OCI-LY1 (cell line): ENCODE measurements at regions not wholly inside any gene's neighbourhood (a gene's known extent, or its start where the extent isn't known, plus 50 kb on each side); places are given as distances from the start of the nearest gene placed in this dataset.

Experiments used
- EZH2 ChIP-seq: fragments of 200-600 bp; sonication (generic), shearing (Covaris generic); IDR thresholded peaks from 2 replicates; pipeline ENCODE4 v1.8.0; 2017; ENCODE audit warnings: borderline replicate concordance, mixed run types, mild to moderate bottlenecking, antibody characterized with exemption, low read length, moderate library complexity, mixed read lengths
- TF ChIP-seq, protein P1 (sequence below): fragments of 200-600 bp; sonication (generic), shearing (Covaris generic); IDR thresholded peaks from 2 replicates; pipeline ENCODE4 v1.5.1; 2017; ENCODE audit warnings: mild to moderate bottlenecking, antibody characterized with exemption, low read length, moderate library complexity, mixed read lengths

DNA sequence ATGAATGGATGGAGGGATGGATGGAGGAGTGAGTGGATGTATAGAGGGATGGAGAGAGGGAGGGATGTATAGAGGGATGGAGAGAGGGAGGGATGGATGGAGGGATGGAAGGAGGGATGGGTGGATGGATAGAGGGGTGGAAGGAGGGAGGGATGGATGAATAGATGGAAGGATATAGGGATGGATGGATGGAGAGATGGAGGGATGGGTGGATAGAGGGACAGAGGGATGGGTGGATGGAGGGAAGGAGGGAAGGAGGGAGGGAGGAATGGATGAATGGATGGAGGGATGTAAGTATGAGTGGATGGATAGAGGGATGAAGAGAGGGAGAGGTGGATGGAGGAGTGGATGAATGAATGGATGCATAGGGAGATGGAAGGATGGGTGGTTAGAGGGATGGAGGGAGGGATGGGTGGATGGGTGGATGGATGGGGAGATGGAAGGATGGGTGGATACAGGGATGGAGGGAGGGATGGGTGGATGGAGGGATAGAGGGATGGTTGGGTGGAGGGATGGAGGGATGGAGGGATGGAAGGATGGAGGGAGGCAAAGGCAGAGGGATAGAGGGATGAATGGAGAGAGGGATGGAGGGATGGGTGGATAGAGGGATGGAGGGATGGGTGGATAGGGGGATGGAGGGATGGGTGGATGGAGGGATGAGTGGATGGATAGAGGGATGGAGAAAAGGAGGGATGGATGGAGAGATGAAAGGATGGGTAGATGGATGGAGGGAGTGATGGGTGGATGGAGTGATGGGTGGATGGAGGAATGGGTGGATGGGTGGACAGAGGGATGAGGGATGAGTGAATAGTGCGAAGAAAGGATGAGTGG is 313.8 kb downstream of the UACA start:
- TF ChIP-seq, protein P1, sequence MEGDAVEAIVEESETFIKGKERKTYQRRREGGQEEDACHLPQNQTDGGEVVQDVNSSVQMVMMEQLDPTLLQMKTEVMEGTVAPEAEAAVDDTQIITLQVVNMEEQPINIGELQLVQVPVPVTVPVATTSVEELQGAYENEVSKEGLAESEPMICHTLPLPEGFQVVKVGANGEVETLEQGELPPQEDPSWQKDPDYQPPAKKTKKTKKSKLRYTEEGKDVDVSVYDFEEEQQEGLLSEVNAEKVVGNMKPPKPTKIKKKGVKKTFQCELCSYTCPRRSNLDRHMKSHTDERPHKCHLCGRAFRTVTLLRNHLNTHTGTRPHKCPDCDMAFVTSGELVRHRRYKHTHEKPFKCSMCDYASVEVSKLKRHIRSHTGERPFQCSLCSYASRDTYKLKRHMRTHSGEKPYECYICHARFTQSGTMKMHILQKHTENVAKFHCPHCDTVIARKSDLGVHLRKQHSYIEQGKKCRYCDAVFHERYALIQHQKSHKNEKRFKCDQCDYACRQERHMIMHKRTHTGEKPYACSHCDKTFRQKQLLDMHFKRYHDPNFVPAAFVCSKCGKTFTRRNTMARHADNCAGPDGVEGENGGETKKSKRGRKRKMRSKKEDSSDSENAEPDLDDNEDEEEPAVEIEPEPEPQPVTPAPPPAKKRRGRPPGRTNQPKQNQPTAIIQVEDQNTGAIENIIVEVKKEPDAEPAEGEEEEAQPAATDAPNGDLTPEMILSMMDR: no peak
- TF ChIP-seq EZH2: no peak
